GM10248 (cell line): ENCODE measurements at regions not wholly inside any gene's neighbourhood (a gene's known extent, or its start where the extent isn't known, plus 50 kb on each side); places are given as distances from the start of the nearest gene placed in this dataset.

Source experiments
- CTCF ChIA-PET: fragments of 300-600 bp; sonication (Branson Sonifier 250); formaldehyde crosslinking; extraction: SDS; loops from one replicate; lab custom pipeline; 2021; ENCODE audit warnings: antibody characterized with exemption; lab: Yijun Ruan, JAX
- POLR2A ChIA-PET: fragments of 350-650 bp; sonication (Branson Sonifier 250); formaldehyde crosslinking; extraction: SDS; loops from one replicate; lab custom pipeline; 2020; ENCODE audit warnings: antibody characterized with exemption; lab: Yijun Ruan, JAX
- DNase-seq: peaks from one replicate; pipeline ENCODE4 v3.0.0; 2012; ENCODE audit errors: extremely low spot score
- TF ChIP-seq, protein P1 (sequence below): IDR thresholded peaks from 2 replicates; pipeline ENCODE4 v1.5.1; 2012; ENCODE audit warnings: mild to moderate bottlenecking, low read depth; ENCODE audit errors: extremely low read depth, missing control alignments, control extremely low read depth

DNA sequence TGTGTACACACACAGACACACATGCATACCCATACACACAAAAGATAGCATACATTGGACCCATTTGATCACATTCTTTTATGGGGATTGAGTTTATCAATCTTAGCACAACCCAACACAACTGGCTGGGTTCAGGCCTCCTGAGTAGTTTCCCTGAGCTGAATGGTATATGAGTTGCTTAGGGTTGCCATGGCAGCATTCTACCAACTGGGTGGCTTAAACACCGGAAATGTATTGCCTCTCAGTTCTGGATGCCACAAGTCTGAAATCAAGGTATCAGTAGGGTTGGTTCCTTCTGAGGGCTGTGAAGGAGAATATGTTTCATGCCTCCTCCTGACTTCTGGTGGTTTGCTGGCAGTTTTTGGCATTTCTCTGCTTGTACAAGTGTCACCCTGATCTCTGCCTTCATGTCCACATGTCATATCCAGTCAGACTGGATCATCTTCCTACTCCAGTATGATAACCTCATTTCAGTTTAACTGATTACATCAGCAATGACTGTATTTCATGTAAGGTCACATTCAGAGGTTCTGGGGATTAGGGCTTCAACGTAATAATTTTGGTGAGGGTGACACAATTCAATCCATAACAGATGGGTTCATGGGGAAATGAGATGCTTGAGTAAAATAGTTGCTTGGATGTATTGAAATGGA is 212.7 kb downstream of the KCNE4 start:
- ChIA-PET CTCF (no interaction called here), POLR2A (no interaction called here)
- no peak for DNase-seq
- TF ChIP-seq, protein P1, sequence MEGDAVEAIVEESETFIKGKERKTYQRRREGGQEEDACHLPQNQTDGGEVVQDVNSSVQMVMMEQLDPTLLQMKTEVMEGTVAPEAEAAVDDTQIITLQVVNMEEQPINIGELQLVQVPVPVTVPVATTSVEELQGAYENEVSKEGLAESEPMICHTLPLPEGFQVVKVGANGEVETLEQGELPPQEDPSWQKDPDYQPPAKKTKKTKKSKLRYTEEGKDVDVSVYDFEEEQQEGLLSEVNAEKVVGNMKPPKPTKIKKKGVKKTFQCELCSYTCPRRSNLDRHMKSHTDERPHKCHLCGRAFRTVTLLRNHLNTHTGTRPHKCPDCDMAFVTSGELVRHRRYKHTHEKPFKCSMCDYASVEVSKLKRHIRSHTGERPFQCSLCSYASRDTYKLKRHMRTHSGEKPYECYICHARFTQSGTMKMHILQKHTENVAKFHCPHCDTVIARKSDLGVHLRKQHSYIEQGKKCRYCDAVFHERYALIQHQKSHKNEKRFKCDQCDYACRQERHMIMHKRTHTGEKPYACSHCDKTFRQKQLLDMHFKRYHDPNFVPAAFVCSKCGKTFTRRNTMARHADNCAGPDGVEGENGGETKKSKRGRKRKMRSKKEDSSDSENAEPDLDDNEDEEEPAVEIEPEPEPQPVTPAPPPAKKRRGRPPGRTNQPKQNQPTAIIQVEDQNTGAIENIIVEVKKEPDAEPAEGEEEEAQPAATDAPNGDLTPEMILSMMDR = no peak

GRCh38 chr2:223267160-223267951 is 215.4 kb downstream of the KCNE4 start:
- POLR2A ChIA-PET = no interaction called here
- CTCF ChIA-PET = no interaction called here
- no peak for DNase-seq
- TF ChIP-seq, protein P1 = no peak

- CTCF ChIA-PET = interaction anchor here (1.0 to 1.5 kb wide), 3 partner anchors 13 to 18 kb away, joined by 4 to 7 read pairs (median 4); no protein-coding TSS in a partner anchor
- no peak for DNase-seq
Measured at GRCh38 chr2:223269386-223269785, 217.4 kb downstream of the KCNE4 start.

GRCh38 chr2:223270548-223270947 is 218.6 kb downstream of the KCNE4 start:
- CTCF ChIA-PET = interaction anchor here (1.4 to 1.5 kb wide), 2 partner anchors 12 to 19 kb away, joined by 4 to 7 read pairs; no protein-coding TSS in a partner anchor

More at GRCh38 chr2:223269386-223269785, 217.4 kb downstream of the KCNE4 start:
- TF ChIP-seq, protein P1 = no peak
- POLR2A ChIA-PET = no interaction called here

DNA sequence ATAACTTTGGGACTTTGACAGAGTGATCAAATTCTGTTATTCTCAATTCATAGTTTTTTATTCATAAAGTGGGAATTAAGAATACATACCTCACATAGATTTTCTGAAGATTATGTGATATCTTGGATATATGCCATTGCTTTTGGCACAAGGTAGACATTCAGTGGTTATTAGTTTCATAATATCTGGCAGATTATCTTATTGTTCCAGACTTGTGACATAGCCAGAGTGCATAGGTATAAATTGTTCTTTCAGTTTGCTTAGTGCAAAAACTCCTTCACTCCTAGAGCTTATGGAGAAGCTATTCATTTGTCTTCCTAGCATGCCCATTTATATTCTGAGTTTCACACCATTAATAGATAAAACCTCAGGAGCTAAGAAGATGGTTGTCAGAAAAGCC is 222.0 kb downstream of the KCNE4 start:
- CTCF ChIA-PET = interaction anchor here (1.0 kb wide), 1 partner anchor 736 kb away, joined by 3 read pairs; no protein-coding TSS in a partner anchor
- POLR2A ChIA-PET = no interaction called here
- TF ChIP-seq, protein P1 = no peak
- no peak for DNase-seq

More at GRCh38 chr2:223270548-223270947, 218.6 kb downstream of the KCNE4 start:
- TF ChIP-seq, protein P1 = no peak
- no peak for DNase-seq
- POLR2A ChIA-PET = no interaction called here

DNA sequence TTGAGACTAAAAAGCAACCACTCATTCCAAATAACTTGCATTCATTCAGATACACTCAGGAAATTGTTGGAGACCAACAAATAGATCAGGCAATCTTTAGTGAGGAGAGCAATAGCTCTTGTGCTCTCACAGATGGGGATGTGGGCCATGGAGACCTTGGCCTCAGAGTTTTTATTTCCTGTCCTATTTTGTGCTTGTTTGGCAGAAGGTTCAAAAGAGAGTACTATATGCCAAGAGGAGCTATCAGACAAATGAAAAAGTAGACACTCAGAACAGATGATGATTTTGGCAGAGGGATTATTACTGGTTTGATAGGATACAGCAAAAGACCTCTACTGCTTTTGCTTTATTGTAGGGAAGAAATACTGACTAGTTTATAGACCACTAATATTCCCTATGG is 230.2 kb downstream of the KCNE4 start:
- CTCF ChIA-PET = interaction anchor here (1.2 to 1.5 kb wide), 2 partner anchors 10 to 12 kb away, joined by 3 to 7 read pairs; no protein-coding TSS in a partner anchor
- TF ChIP-seq, protein P1 = no peak
- no peak for DNase-seq
- POLR2A ChIA-PET = no interaction called here
